Stimulated activated CD4-positive, alpha-beta T cell treated with anti-CD3 and anti-CD28 coated beads, TNF-alpha, amount 100 ng/mL, for 24 hours (primary cell): ENCODE measurements at regions not wholly inside any gene's neighbourhood (a gene's known extent, or its start where the extent isn't known, plus 50 kb on each side); places are given as distances from the start of the nearest gene placed in this dataset.

Experiments
- DNase-seq, 3 experiments: peaks; one replicate each; pipeline ENCODE4 v3.0.0-alpha.2; 2020; ENCODE audit warnings: low read depth in 3 of 3

GRCh38 chr2:190783513-190784263, 96.9 kb upstream of the GLS start:
- DNase-seq, result no peak

- DNase-seq, result no peak
Measured at GRCh38 chr2:190785334-190785733, 95.3 kb upstream of the GLS start.

GRCh38 chr2:190786404-190787166, 94.0 kb upstream of the GLS start:
- DNase-seq, result no peak

- no peak for DNase-seq
Measured at GRCh38 chr2:190787743-190788235, 92.8 kb upstream of the GLS start.

- DNase-seq, result no peak
Measured at GRCh38 chr2:190789074-190790004, 91.3 kb upstream of the GLS start.

GRCh38 chr2:190791347-190791975, 89.2 kb upstream of the GLS start:
- peak in 2 of 3 experiments; percentile 37 to 54 for DNase-seq

GRCh38 chr2:190791976-190792575, 88.5 kb upstream of the GLS start:
- no peak for DNase-seq

- no peak for DNase-seq
Measured at GRCh38 chr2:190792956-190793888, 87.4 kb upstream of the GLS start.

GRCh38 chr2:190794377-190794776, 86.2 kb upstream of the GLS start:
- no peak for DNase-seq

GRCh38 chr2:190794790-190795189, 85.8 kb upstream of the GLS start:
- DNase-seq, result no peak

GRCh38 chr2:190795686-190796085, 84.9 kb upstream of the GLS start:
- DNase-seq, result no peak

GRCh38 chr2:190799999-190800398, 80.6 kb upstream of the GLS start:
- DNase-seq, result no peak

- DNase-seq, result no peak
Measured at GRCh38 chr2:190800528-190800927, 80.1 kb upstream of the GLS start.

- DNase-seq, result no peak
Measured at GRCh38 chr2:190802129-190802528, 78.5 kb upstream of the GLS start.

- no peak for DNase-seq
Measured at GRCh38 chr2:190802626-190803209, 77.9 kb upstream of the GLS start.

GRCh38 chr2:190804182-190804795, 76.3 kb upstream of the GLS start:
- no peak for DNase-seq

GRCh38 chr2:190805126-190805525, 75.5 kb upstream of the GLS start:
- DNase-seq, result no peak

- DNase-seq, result no peak
Measured at GRCh38 chr2:190805843-190806242, 74.8 kb upstream of the GLS start.

- DNase-seq, result no peak
Measured at GRCh38 chr2:190807886-190808285, 72.7 kb upstream of the GLS start.
